ENCODE measurements at regions not wholly inside any gene's neighbourhood (a gene's known extent, or its start where the extent isn't known, plus 50 kb on each side); places are given as distances from the start of the nearest gene placed in this dataset.

- TF ChIP-seq ETS1 (IDR thresholded peaks at IDR 0.05) (no peak), NANOG (IDR thresholded peaks at IDR 0.05; ENCODE audit: borderline replicate concordance) (no peak), EZH2 (IDR thresholded peaks at IDR 0.05; ENCODE audit: low read depth, unreplicated experiment) (no peak), EZH2phosphoT487 (IDR thresholded peaks at IDR 0.05; ENCODE audit: unreplicated experiment) (no peak), POLR2AphosphoS5 (IDR thresholded peaks at IDR 0.05; ENCODE audit: low read depth) (no peak), ZNF462 (CRISPR knock-in tag; IDR thresholded peaks at IDR 0.05) (no peak)
Observed at GRCh38 chr5:12799165-12799564, 894.9 kb upstream of the CTNND2 start (continued).

- peaks cover 2% of the 10 kb centered on the region for H3K27me3 Mint-ChIP-seq (ENCODE audit: insufficient read depth, low read depth, poor library complexity)
- Histone ChIP-seq H3K79me2 (replicated peaks; ENCODE audit: insufficient read depth) (no peaks in the 10 kb centered on the region), H2AFZ (no peak overlapping the region), H3K9me2 (ENCODE audit: insufficient read depth) (peaks cover 8% of the 10 kb centered on the region; the same call in 1 of the 2 replicates), H3K4me3 (no peak overlapping the region), H3K27ac (ENCODE audit: low read depth) (no peak overlapping the region), H3K4me2 (no peak overlapping the region), H3K27me3 (ENCODE audit: insufficient read depth) (no peaks in the 10 kb centered on the region), H3F3A (replicated peaks; ENCODE audit: low read depth) (no peaks in the 10 kb centered on the region), H3K36me3 (ENCODE audit: insufficient read depth) (no peaks in the 10 kb centered on the region; the same call in 1 of the 2 replicates), H3K4me1 (ENCODE audit: insufficient read depth) (no peaks in the 10 kb centered on the region), H4K20me1 (replicated peaks; ENCODE audit: insufficient read depth) (no peaks in the 10 kb centered on the region)
- peaks cover 15% of the 10 kb centered on the region for H3K9me3 Mint-ChIP-seq
- peaks cover 16% of the 10 kb centered on the region for H3K36me3 Mint-ChIP-seq (ENCODE audit: low read depth)
- no peak overlapping the region for H3K4me3 Mint-ChIP-seq
- no peak overlapping the region for H3K27ac Mint-ChIP-seq
- DNase-seq (ENCODE audit: low spot score) (no peak), ATAC-seq (no peak)
- H3K4me1 Mint-ChIP-seq = no peaks in the 10 kb centered on the region
- TF ChIP-seq ZNF462 (CRISPR knock-in tag; IDR thresholded peaks at IDR 0.05) = no peak
- no peak for TF ChIP-seq NANOG (IDR thresholded peaks at IDR 0.05; ENCODE audit: borderline replicate concordance)
- no peak for TF ChIP-seq ZNF114 (CRISPR knock-in tag; IDR thresholded peaks at IDR 0.05)
- no peak for TF ChIP-seq ZNF331 (CRISPR knock-in tag; IDR thresholded peaks at IDR 0.05; ENCODE audit: low read depth)
- TF ChIP-seq EZH2phosphoT487 (IDR thresholded peaks at IDR 0.05; ENCODE audit: unreplicated experiment) = no peak
- TF ChIP-seq EZH2 (IDR thresholded peaks at IDR 0.05; ENCODE audit: low read depth, unreplicated experiment) = no peak
Observed at GRCh38 chr5:12795333-12795663, 891.1 kb upstream of the CTNND2 start.

Measured in GM23338 (cell line).